ENCODE measurements at regions not wholly inside any gene's neighbourhood (a gene's known extent, or its start where the extent isn't known, plus 50 kb on each side); places are given as distances from the start of the nearest gene placed in this dataset.

- no peak for DNase-seq
These were observed 112.8 kb upstream of the TSHZ2 start for GRCh38 chr20:52859156-52859876.

DNA sequence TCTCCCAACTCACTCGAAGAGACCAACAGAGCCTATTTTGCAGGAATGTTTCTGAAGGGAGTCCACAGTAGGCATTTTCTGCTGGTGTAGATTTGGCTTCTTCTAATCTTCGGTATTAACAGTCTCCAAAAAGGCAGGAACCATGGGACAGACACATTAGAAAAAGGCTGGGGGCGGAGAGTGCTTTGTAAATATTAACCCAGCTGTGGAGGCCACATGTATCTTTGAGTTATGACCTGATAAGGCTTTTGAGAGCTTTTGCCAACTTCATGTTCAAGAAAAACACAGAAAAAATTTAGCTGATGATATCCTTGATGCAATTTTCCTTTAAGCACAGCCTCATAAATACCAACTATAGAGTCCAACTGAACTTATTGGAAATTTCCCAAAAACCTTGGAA, 119.4 kb upstream of the TSHZ2 start:
- DNase-seq, result no peak

DNA sequence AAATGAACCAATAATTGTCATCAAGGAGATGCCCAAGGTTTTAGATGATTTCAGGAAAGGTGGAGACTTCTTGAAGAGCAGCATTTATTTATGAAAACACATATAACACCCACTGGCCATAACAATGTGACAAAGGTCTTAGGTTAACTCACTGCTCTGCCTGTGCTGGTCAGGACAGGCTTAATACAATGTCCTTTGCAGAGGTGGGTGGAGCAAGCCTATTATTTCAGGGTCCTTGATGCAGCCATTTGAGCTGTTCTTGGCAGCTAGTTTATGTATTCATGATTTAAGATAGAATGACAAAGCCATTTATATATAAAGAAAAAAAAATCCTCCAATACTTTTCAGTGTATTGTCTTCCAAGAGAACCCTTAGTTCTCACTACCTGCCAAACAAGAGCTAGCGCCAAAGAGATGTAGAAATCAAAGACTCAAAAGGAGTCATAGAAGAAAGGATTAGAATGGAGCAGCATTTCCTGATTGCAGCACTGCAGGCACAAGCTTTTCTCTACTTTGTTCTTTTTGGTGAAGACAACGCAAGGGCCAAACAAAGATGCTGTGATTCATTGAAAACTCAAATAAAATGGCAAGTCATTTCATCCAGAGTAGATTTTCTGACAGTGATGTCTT, 124.3 kb upstream of the TSHZ2 start:
- no peak for DNase-seq

DNA sequence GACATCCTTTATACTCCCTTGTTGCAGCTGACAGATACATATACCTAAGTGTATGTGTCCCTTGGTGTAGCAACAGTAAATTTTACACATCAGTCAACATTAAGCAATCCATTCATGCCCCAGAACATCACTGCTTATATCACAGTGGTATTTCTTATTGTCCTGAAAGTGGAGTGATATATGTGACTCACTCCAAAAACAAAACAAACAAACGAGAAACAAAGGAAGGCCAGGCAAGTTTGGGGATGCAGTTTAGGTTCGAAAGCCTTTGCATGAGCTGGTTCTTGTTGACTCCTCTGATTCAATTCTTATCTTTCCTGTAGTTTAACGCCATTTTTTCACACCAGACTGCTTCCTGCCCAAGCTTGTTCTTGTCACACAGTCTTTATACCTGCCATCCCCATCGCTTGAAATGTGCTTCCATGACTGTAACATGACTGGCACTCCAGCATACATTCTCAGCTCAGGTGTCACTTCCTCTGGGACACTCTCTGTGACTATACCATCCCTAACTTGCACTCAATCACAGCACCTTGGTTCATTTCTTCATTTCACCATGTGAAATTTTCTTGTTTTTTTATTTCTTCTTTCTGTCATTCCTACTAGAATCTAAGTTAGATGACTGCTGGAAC, 125.0 kb upstream of the TSHZ2 start:
- DNase-seq, result no peak

- DNase-seq, result no peak
These were observed 127.1 kb upstream of the TSHZ2 start for GRCh38 chr20:52845044-52845443.

- no peak for DNase-seq
These were observed 128.7 kb upstream of the TSHZ2 start for GRCh38 chr20:52843425-52843824.

DNA sequence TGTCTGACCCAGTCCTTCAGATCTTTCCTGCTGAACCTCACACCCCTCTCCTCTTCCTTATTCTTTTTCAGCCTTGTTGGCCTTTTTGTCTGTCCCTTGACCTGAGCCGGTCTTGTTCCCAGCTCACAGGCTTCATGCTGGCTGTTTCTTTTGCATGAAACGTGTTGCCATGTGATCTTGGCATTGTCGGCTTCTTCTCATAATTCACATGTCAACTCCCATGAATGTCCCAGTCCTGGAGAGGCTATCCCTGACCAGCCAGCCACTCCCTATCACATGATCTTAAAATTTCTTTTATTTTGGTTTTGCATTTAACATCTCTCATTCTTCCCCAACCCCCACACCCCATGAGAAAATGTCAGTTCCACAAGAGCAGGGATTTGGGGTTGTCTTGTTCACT, 131.2 kb upstream of the TSHZ2 start:
- no peak for DNase-seq

GRCh38 chr20:52840041-52840440, 132.1 kb upstream of the TSHZ2 start:
- no peak for DNase-seq

GRCh38 chr20:52838510-52839241, 133.5 kb upstream of the TSHZ2 start:
- DNase-seq, result no peak

DNA sequence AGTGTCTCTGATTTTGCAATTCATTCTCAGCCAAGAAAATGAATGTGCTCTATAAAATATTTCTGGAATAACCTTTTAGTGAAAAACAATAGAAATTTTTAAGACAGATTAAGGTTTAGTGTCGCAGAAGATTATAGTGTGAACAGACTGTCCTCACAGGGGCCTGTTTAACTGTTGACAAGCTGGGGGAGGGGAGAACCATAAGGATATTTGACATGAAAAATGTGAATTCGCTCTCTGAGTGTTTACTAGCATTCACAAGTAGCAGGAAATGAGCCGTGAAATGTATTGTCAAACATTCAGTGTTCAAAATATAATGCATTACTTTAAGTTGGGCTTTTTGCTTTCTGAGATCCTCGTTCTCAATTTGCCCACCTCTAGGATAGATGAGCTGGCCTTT, 134.8 kb upstream of the TSHZ2 start:
- DNase-seq, result no peak

DNA sequence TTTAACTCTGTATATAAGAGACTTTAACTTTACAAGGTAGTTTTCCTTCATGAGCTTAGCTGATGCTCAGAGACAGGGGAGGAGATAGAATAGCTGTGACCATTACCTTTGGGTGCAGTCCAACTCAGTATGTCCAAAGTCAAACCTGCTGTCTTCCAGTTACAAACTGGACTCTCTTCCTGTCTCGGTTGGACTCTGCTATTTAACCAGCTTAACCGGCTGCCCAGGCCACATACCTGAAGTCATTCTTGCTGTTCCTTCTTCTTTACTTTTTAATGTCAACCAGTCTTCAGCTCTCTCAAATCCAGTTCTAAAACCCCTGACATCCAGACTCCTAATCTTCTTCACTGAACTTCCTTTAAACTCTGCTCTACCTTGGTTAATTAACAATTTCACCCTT, 138.3 kb upstream of the TSHZ2 start:
- DNase-seq, result no peak

DNA sequence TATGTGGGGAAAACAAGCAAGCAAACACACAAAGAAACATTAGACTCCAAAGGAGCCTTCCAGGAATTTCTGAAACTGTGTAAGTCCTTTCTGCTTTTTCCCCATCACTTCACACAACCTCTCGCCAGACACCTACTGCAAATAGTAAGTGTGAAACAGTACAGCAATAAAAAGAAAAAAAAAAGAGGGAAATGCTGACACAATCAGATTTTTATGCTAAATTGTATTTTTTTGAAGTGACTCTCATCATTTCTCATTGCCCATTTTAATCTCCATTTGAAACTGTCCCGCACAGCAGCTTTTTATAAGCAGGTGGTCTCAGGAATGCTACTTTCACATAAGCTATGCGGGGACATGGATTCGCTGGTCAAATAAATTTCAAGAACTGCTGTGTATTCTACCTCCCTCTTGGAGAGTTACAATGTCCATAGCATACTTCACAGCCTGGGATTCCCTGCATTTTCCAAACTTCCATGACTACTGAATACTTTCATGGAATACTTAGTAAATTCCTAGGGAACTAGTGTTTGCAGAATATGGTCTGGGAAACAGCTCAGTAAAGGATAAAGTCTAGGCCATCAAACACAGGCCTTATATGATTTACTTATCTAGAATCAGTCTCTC, 139.9 kb upstream of the TSHZ2 start:
- DNase-seq, result no peak

DNA sequence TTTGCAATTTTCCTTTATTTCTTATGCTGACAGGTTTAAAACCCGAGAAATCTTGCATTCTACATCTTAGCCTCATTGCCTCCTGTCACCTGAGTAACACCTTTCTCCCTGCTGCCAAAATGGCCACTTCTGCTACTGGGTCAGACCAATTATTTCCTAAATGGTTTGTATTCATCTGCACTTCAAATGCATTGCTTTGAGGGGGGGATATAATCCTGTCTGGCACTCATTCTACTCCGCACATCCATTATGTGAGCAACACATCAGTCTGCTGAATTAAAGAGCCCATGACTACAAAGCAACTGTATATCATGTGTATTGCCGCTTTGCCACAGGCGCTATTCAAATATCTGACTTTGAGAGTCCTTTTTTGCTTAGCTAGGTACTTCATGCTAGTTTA, 141.6 kb upstream of the TSHZ2 start:
- no peak for DNase-seq

DNA sequence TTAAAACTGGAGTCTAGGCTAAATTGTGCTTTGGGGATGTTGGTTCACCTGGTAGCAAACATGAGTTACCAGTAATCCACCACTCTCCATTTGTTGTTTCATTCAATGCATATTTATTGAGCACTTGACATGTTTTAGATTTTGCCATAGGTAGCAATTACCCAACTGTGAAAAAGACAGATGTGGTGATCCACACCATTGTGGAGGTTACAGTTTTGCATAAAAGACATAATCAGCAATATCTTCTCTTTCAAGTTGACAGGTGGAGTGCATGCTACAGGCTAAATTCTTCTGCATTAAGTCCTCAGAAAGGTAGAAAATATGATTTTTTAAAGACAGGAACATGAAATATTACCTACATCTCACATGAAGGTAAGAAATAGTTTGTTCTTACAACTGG, 143.0 kb upstream of the TSHZ2 start:
- no peak for DNase-seq

- DNase-seq, result no peak
These were observed 144.0 kb upstream of the TSHZ2 start for GRCh38 chr20:52828199-52828598.

- DNase-seq, result no peak
These were observed 145.4 kb upstream of the TSHZ2 start for GRCh38 chr20:52826722-52827121.

GRCh38 chr20:52826321-52826720, 145.8 kb upstream of the TSHZ2 start:
- DNase-seq, result no peak

DNA sequence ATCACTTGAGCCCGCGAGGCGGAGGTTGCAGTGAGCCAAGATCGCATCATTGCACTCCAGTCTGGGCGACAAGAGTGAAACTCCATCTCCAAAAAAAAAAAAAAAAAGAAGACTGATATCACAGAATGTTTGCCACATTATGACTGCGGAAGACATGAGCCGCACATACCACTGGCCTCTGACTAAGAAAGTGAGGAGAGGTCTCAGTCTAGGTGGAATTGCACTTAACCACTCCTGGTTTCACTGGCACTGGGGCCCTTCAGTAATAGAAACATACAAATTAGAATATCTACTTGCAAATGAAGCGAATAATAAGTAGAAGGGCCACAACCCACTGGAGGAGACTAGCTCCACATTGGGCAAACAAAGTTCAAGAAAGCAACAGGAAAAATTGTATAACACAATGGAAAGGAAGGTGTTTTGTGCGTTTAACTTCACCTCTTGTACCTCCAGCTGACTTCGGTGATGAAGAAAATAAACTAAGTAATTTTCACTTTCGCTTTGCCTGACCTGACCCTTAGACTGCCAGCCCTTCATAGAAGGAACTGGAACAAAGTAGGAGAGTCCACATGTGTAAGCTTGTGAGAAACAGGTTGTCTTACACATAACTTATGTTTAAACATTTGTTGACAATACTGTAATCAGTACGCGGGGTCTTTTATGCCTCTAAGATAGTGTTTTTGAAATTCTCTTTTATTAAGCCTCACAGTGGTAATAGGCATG, 147.5 kb upstream of the TSHZ2 start:
- DNase-seq, result no peak

- no peak for DNase-seq
These were observed 148.9 kb upstream of the TSHZ2 start for GRCh38 chr20:52823303-52823702.

DNA sequence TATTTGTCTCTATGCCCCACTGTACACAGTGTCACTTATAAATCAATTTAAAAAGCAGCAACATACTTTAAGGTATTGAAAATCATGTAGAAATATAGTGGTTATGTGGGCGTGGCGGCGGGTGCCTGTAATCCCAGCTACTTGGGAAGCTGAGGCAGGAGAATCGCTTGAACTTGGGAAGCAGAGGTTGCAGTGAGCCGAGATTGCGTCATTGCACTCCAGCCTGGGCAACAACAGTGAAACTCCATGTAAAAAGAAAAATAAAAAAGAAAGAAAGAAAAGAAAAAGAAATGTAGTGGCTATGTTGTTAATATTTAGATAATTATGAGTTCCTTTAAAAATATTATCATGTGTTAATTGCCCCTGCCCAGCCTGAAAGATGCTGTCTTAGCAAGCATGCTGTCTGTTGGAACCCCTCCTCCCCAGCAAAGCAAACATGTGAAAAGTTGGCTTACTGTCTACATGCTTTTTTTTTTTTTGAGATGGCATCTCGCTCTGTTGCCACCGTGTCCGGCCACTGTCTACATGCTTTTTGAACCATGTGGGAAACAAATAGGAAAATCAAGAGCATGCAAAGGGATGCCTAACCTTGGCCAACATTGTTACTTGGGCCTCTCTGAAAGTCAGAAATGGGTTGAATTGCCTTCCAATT, 151.4 kb upstream of the TSHZ2 start:
- DNase-seq, result no peak

DNA sequence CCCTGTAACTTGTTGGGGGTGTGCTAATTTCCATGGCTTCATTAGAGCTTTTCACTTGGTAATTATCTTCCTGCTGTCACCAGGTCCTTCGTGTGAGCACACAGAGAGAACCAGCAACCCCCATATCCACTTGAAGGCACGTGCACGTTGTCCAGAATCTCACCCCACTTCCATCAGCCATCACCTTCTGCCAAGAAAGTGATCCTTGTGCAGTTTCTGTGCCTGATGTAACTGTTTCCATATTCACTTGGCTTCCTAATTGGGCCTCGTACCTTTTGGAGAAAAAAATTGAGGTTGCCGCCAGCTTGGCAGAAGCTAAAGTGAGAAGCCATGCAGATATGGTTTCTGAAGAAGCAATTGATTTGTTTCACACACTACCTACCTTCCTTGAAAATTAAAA, 153.7 kb upstream of the TSHZ2 start:
- no peak for DNase-seq

- no peak for DNase-seq
These were observed 154.2 kb upstream of the TSHZ2 start for GRCh38 chr20:52817981-52818380.

All from activated effector memory CD4-positive, alpha-beta T cell treated with anti-CD3 and anti-CD28 coated beads, Interleukin-2, amount 50 U/mL, for 16 hours (primary cell).